Uterus (tissue), 3 donors: ENCODE measurements at regions not wholly inside any gene's neighbourhood (a gene's known extent, or its start where the extent isn't known, plus 50 kb on each side); places are given as distances from the start of the nearest gene placed in this dataset.

Experiments used
- DNase-seq, 2 donors: peaks; one replicate each; pipeline ENCODE4 v3.0.0-alpha.2; 2019 to 2020
- H3K27ac ChIP-seq, 2 donors: fragments of 200-600 bp; sonication (generic); 1 replicate in 1 of 2; 2 replicates in 1 of 2; pipeline ENCODE4 v1.5.1; 2016 to 2018
- H3K27me3 ChIP-seq, 2 donors: fragments of 200-600 bp; sonication (generic); one replicate each; pipeline ENCODE4 v1.5.1; 2018 to 2019; ENCODE audit warnings: control low read depth in 1 of 2
- H3K36me3 ChIP-seq, 2 donors: fragments of 200-600 bp; sonication (generic); one replicate each; pipeline ENCODE4 v1.5.1; 2019; ENCODE audit warnings: control low read depth in 1 of 2
- H3K4me1 ChIP-seq, 2 donors: fragments of 200-600 bp; sonication (generic); one replicate each; pipeline ENCODE4 v1.5.1; 2018 to 2019; ENCODE audit warnings: control low read depth in 1 of 2
- H3K4me3 ChIP-seq, 2 donors: fragments of 200-600 bp; sonication (generic); 1 replicate in 1 of 2; 2 replicates in 1 of 2; pipeline ENCODE4 v1.5.1; 2018 to 2019; ENCODE audit warnings: mild to moderate bottlenecking in 1 of 2
- H3K9me3 ChIP-seq, 2 donors: fragments of 200-600 bp; sonication (generic); one replicate each; pipeline ENCODE4 v1.5.1; 2019; ENCODE audit warnings: control low read depth in 1 of 2
- POLR2A ChIP-seq, 2 donors: fragments of 450-650 bp; IDR thresholded peaks; one replicate each; pipeline ENCODE4 v1.6.1; 2016; ENCODE audit warnings: antibody characterized with exemption in 2 of 2, mild to moderate bottlenecking in 1 of 2, moderate library complexity in 1 of 2
- intact Hi-C: fragments of 100-400 bp; cut with DNase I; formaldehyde crosslinking; loops from one replicate; pipeline ENCODE4 v1.15.1; 2023; ENCODE audit warnings: low total_unique reads
- TF ChIP-seq, protein P1 (sequence below), 4 experiments: fragments of 200-600 bp in 2 of 4; fragments of 450-650 bp in 2 of 4; sonication (generic) in 2 of 4; IDR thresholded peaks; one replicate each; pipeline ENCODE4 v1.5.1; 2016 to 2019; ENCODE audit warnings: antibody characterized with exemption in 4 of 4, mild to moderate bottlenecking in 2 of 4, moderate library complexity in 1 of 4
- donor health status: DM: yes; HTN: yes; CAD: no.

DNA sequence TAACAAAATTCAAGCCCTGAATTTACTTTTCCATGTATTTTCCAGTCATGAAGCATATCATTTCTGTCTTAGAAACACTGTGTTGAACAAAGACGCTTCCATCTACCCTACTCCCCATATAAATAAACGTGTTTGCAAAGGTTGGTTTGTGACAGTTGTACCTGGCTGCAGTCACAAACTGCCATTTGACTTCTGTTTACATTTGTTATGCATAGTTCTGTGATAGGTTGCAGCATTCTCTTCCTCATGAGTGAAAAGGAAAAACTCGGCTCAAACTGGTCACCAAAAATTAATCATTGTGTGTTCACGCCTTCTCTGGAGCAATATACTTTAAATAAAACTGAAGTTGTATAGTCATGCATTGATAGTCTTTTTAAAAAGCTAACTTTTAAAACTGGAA, 69.3 kb upstream of the MOCS2 start:
- Histone ChIP-seq H3K9me3 (no peaks in the 10 kb centered on the region), H3K4me3 (no peak overlapping the region), H3K4me1 (no peaks in the 10 kb centered on the region), H3K36me3 (no peaks in the 10 kb centered on the region), H3K27me3 (no peaks in the 10 kb centered on the region), H3K27ac (no peak overlapping the region)
- TF ChIP-seq, protein P1, sequence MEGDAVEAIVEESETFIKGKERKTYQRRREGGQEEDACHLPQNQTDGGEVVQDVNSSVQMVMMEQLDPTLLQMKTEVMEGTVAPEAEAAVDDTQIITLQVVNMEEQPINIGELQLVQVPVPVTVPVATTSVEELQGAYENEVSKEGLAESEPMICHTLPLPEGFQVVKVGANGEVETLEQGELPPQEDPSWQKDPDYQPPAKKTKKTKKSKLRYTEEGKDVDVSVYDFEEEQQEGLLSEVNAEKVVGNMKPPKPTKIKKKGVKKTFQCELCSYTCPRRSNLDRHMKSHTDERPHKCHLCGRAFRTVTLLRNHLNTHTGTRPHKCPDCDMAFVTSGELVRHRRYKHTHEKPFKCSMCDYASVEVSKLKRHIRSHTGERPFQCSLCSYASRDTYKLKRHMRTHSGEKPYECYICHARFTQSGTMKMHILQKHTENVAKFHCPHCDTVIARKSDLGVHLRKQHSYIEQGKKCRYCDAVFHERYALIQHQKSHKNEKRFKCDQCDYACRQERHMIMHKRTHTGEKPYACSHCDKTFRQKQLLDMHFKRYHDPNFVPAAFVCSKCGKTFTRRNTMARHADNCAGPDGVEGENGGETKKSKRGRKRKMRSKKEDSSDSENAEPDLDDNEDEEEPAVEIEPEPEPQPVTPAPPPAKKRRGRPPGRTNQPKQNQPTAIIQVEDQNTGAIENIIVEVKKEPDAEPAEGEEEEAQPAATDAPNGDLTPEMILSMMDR (IDR thresholded peaks at IDR 0.05), result no peak
- no peak for TF ChIP-seq POLR2A (IDR thresholded peaks at IDR 0.05)
- intact Hi-C loops, result no loop called here
- no peak for DNase-seq

DNA sequence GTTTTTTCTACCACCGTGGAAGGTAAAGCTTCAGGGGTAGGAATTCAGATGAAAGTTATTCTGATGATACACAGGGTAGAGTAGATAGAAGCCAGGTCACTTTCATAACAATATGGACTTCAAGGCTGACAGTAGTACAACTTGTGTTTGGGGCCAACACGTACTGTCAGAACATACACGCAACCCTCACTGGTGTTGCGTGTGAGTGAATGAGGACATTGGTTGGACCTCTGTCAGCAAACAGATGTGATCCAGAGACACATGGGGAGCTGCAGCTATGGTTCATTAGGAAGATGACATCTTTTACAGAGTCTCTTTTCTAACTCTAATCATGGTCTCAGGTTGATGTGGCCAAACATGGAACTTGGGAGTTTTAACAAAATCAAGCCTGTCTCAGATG, 70.1 kb upstream of the MOCS2 start:
- Histone ChIP-seq H3K9me3 (no peaks in the 10 kb centered on the region), H3K4me3 (no peak overlapping the region), H3K4me1 (no peaks in the 10 kb centered on the region), H3K27me3 (no peaks in the 10 kb centered on the region), H3K36me3 (no peaks in the 10 kb centered on the region), H3K27ac (no peak overlapping the region)
- TF ChIP-seq POLR2A (IDR thresholded peaks at IDR 0.05), result no peak
- TF ChIP-seq, protein P1 (IDR thresholded peaks at IDR 0.05), result no peak
- no peak for DNase-seq
- intact Hi-C loops, result no loop called here

DNA sequence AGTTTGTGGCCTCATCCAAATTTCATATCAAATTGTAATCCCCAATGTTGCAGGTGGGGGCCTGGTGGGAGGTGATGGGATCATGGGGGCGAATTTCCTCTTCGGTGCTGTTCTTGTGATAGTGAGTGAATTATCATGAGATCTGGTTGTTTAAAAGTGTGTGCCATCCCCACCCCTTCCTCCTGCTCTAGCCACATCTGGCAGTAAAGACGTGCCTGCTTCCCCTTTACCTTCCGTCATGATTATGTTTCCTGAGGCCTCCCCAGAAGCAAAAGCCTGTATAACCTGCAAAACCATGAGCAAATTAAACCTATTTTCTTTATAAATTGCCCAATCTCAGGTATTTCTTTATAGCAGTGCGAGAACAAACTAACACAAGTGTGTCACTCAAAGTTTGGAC, 71.0 kb upstream of the MOCS2 start:
- Histone ChIP-seq H3K27ac (no peak overlapping the region), H3K4me1 (no peaks in the 10 kb centered on the region), H3K27me3 (no peaks in the 10 kb centered on the region), H3K4me3 (no peak overlapping the region), H3K36me3 (no peaks in the 10 kb centered on the region), H3K9me3 (no peaks in the 10 kb centered on the region)
- TF ChIP-seq POLR2A (IDR thresholded peaks at IDR 0.05), result no peak
- TF ChIP-seq, protein P1 (IDR thresholded peaks at IDR 0.05), result no peak
- intact Hi-C loops, result no loop called here
- no peak for DNase-seq

DNA sequence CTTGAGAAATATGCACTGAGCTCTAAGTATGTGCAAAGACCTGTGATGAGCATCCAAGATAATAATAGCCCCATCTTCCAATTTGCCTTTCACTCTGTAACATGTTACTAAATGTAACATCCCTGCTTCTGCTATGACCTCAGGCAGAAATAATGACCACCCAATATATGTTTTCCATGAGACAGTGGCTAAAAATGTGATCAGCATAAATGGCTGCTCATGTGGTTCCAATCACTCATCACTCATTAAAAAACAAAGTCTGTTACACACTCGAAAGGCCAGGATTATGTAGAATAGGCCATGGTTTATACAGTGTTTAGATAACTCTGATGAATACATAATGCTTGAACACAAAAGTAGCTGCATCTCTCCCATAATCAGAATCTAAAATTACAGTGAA, 71.4 kb upstream of the MOCS2 start:
- Histone ChIP-seq H3K27ac (no peak overlapping the region), H3K4me3 (no peak overlapping the region), H3K27me3 (no peaks in the 10 kb centered on the region), H3K9me3 (no peaks in the 10 kb centered on the region), H3K4me1 (no peaks in the 10 kb centered on the region), H3K36me3 (no peaks in the 10 kb centered on the region)
- TF ChIP-seq POLR2A (IDR thresholded peaks at IDR 0.05), result no peak
- TF ChIP-seq, protein P1 (IDR thresholded peaks at IDR 0.05), result no peak
- intact Hi-C loops, result no loop called here
- no peak for DNase-seq

DNA sequence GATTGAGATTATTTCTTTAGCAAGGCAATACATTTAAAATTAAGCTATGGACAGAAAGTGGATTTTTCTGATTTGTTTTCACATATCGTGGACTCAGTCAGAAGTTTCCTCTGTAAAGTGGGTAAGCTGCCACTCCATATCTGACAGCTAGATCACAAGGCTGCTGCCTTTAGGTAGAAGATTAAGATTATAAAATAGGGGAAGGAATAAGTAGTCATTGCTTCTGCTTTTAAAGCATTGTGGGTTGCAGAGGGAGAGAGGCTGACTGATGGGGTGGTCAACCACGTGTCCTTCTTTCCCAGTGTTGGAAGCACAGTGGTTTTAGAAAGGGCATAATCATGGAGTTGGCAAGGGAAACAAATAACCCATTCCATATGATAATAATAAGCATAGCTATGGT, 74.3 kb upstream of the MOCS2 start:
- no peaks in the 10 kb centered on the region for H3K36me3 ChIP-seq
- no peak overlapping the region for H3K27ac ChIP-seq
- no peaks in the 10 kb centered on the region for H3K27me3 ChIP-seq
- intact Hi-C loops, result no loop called here
- no peak overlapping the region for H3K4me3 ChIP-seq
- TF ChIP-seq, protein P1 (IDR thresholded peaks at IDR 0.05), result no peak
- TF ChIP-seq POLR2A (IDR thresholded peaks at IDR 0.05), result no peak
- DNase-seq, result no peak
- H3K4me1 ChIP-seq, result no peaks in the 10 kb centered on the region
- no peaks in the 10 kb centered on the region for H3K9me3 ChIP-seq
